A673 (cell line): ENCODE measurements at regions not wholly inside any gene's neighbourhood (a gene's known extent, or its start where the extent isn't known, plus 50 kb on each side); places are given as distances from the start of the nearest gene placed in this dataset.
"Not testable (repeated sequence)": the region's sequence is repeated elsewhere in the genome, so short reads cannot be mapped to it uniquely, and the experiment has no call there.

Experiments used
- CTCF ChIP-seq: fragments of 300-800, 200-600 bp; sonication (generic); conservative IDR thresholded peaks from 2 replicates; pipeline ENCODE4 v1.5.1; 2017; ENCODE audit warnings: low read depth, mild to moderate bottlenecking, antibody characterized with exemption, low read length, moderate library complexity, mixed read lengths
- EZH2 ChIP-seq: fragments of 200-600 bp; sonication (generic); IDR thresholded peaks from 2 replicates; pipeline ENCODE4 v1.6.1; 2017; ENCODE audit warnings: borderline replicate concordance, low read depth, mild to moderate bottlenecking, mixed read lengths, antibody characterized with exemption, low read length; ENCODE audit not compliant: poor library complexity, severe bottlenecking

GRCh38 chr7:4507886-4508285, 174.2 kb upstream of the FOXK1 start:
- TF ChIP-seq CTCF, EZH2: not testable (repeated sequence)
